ENCODE measurements at regions not wholly inside any gene's neighbourhood (a gene's known extent, or its start where the extent isn't known, plus 50 kb on each side); places are given as distances from the start of the nearest gene placed in this dataset.

DNA sequence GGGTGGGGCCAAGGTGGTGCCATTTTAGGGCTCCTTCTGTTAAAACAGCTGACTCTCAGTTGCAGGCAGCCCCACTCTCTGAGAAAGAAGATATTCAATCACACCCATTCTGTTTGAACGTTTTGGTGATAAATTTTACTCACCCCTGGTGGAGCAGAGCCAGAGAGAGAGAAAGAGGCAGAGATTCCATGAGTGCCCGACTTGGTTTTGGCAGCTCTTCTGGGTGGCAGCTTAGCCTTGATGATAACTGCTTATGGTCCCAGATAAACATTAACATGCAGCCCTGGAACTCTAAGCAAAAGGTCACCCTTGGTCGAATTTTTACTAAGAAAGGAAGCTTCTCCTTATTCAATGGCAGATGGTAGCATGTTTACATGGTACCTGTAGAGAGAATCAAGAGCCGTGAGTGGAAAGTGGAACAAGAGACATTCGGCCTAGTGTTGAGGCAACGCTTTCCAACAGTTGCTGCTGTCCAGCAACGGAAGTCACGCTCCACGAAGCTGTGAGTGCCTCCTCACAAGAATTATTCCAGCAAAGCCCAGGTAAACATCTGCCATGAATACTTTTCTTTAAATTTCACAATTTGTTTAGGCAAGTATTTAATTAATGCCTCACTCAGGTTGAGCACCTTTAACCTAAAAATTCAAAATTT lies 530.6 kb upstream of the ROBO2 start:
- Histone ChIP-seq H3K27ac (no peak overlapping the region), H3K4me1 (ENCODE audit: insufficient read depth) (no peaks in the 10 kb centered on the region), H3K4me3 (no peak overlapping the region), H3K9me3 (no peaks in the 10 kb centered on the region), H3K27me3 (no peaks in the 10 kb centered on the region), H3K36me3 (no peaks in the 10 kb centered on the region)
- no peak for DNase-seq
- 73 to 77% (median 75%) methylated on average over 9 of the region's 9 CpGs for WGBS, 3 donors
- TF ChIP-seq POLR2A (IDR thresholded peaks at IDR 0.05) (no peak), CTCF (IDR thresholded peaks at IDR 0.05) (no peak), EP300 (IDR thresholded peaks at IDR 0.05) (no peak)
- intact Hi-C loops (cut with DNase I), result no loop called here

DNA sequence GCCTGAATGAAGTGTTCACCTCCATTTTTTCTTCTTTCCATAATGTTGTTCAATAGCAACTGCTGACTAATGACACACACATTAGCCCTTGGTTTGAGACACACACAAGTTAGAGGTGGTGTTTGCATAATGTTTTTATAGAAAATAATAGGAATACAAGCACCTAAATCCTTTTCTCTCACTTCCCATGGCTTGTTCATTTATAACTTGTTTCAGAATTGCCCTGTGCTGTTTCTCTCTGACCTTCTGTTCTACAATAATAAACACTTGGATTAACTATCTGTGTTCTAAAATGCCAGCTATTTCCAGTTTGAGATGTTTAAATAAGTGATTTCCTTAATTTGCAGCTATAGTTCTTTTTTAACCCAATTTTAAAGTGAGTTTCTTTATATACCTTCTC lies 525.1 kb upstream of the ROBO2 start:
- Histone ChIP-seq H3K27me3 (no peaks in the 10 kb centered on the region), H3K27ac (no peak overlapping the region), H3K36me3 (no peaks in the 10 kb centered on the region), H3K9me3 (no peaks in the 10 kb centered on the region), H3K4me3 (no peak overlapping the region), H3K4me1 (ENCODE audit: insufficient read depth) (no peaks in the 10 kb centered on the region)
- no peak for DNase-seq
- intact Hi-C loops (cut with DNase I), result no loop called here
- TF ChIP-seq POLR2A (IDR thresholded peaks at IDR 0.05), result no peak
- no peak for TF ChIP-seq CTCF (IDR thresholded peaks at IDR 0.05)
- no peak for TF ChIP-seq EP300 (IDR thresholded peaks at IDR 0.05)

GRCh38 chr3:76523337-76523736 lies 516.6 kb upstream of the ROBO2 start:
- DNase-seq, result no peak
- H3K9me3 ChIP-seq, result no peaks in the 10 kb centered on the region
- H3K27ac ChIP-seq, result no peak overlapping the region
- WGBS, 3 donors, result 3 to 30% (median 9%) methylated on average over 1 of the region's 1 CpG
- H3K4me3 ChIP-seq, result no peak overlapping the region
- H3K27me3 ChIP-seq, result no peaks in the 10 kb centered on the region
- no peak for TF ChIP-seq POLR2A (IDR thresholded peaks at IDR 0.05)
- TF ChIP-seq CTCF (IDR thresholded peaks at IDR 0.05), result no peak
- no peak for TF ChIP-seq EP300 (IDR thresholded peaks at IDR 0.05)
- H3K4me1 ChIP-seq (ENCODE audit: insufficient read depth), result no peaks in the 10 kb centered on the region
- intact Hi-C loops (cut with DNase I), result no loop called here
- H3K36me3 ChIP-seq, result no peaks in the 10 kb centered on the region

- H3K27ac ChIP-seq, result no peak overlapping the region
- no peaks in the 10 kb centered on the region for H3K36me3 ChIP-seq
- no peak for DNase-seq
- no peaks in the 10 kb centered on the region for H3K27me3 ChIP-seq
- no peaks in the 10 kb centered on the region for H3K4me1 ChIP-seq (ENCODE audit: insufficient read depth)
- no peak for TF ChIP-seq EP300 (IDR thresholded peaks at IDR 0.05)
- TF ChIP-seq POLR2A (IDR thresholded peaks at IDR 0.05), result no peak
- no peak for TF ChIP-seq CTCF (IDR thresholded peaks at IDR 0.05)
- H3K9me3 ChIP-seq, result no peaks in the 10 kb centered on the region
- H3K4me3 ChIP-seq, result no peak overlapping the region
- intact Hi-C loops (cut with DNase I), result no loop called here
- WGBS, 3 donors, result 87 to 88% (median 88%) methylated on average over 2 of the region's 2 CpGs
Observed at GRCh38 chr3:76525726-76526125, 514.2 kb upstream of the ROBO2 start.

Data from ovary (tissue), 7 donors.